ENCODE measurements at regions not wholly inside any gene's neighbourhood (a gene's known extent, or its start where the extent isn't known, plus 50 kb on each side); places are given as distances from the start of the nearest gene placed in this dataset.

DNA sequence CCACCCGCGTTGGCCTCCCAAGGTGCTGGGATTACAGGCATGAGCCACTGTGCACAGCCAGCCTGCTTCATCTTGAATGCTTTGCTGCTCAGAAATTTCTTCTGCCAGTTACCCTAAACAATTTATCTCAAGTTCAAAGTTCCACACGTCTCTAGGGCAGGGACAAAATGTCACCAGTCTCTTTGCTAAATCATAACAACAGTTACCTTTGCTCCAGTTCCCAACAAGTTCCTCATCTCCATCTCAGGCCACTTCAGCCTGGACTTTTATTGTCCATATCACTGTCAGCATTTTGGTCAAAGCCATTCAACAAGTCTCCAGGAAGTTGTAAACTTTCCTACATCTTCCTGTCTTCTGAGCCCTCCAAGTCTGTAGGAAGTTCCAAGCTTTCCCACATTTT, 159.5 kb upstream of the DYRK2 start:
- H3K36me3 ChIP-seq: no peaks in the 10 kb centered on the region
- intact Hi-C loops (cut with DNase I; ENCODE audit: low total_unique reads): no loop called here
- DNase-seq: no peak
- H3K27ac ChIP-seq: no peak overlapping the region
- no peak overlapping the region for H3K4me3 ChIP-seq
- 72 to 90% (median 81%) methylated on average over 3 of the region's 3 CpGs for WGBS, 5 donors
- peaks cover 0 to 1% (median under 1%) of the 10 kb centered on the region in 4 donors for H3K4me1 ChIP-seq
- H3K9me3 ChIP-seq: peaks cover 2 to 61% (median 30%) of the 10 kb centered on the region in 4 donors
- no peak for TF ChIP-seq POLR2AphosphoS5 (IDR thresholded peaks at IDR 0.05)
- no peak for TF ChIP-seq EP300 (IDR thresholded peaks at IDR 0.05)
- no peak for TF ChIP-seq POLR2A (IDR thresholded peaks at IDR 0.05)
- no peaks in the 10 kb centered on the region for H3K27me3 ChIP-seq

DNA sequence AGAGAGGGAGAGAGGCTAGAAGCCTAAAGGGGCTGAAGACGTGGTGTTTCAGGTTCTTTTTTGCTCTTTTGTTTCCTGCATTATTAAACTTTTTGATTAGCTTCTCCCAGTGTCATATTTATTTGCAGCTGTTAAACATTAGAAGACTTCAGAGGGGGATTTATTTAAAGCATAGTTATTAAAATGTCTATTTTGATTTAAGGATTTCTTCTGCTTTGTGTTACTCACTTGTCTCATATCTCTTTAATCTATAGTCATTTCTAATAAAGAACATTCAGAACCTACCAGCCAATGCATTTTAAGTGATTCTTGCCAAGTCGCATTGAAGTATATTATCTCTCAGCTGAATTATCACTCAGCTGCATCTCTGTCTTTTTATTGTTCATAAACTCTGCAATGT, 152.0 kb upstream of the DYRK2 start:
- 74 to 86% (median 80%) methylated on average over 2 of the region's 2 CpGs for WGBS, 5 donors
- Histone ChIP-seq H3K4me3 (no peak overlapping the region), H3K9me3 (peaks cover 0 to 11% (median 4%) of the 10 kb centered on the region in 4 donors), H3K27ac (no peak overlapping the region), H3K4me1 (peaks cover 0 to 6% (median 3%) of the 10 kb centered on the region in 4 donors), H3K36me3 (no peaks in the 10 kb centered on the region), H3K27me3 (no peaks in the 10 kb centered on the region)
- DNase-seq: no peak
- no peak for TF ChIP-seq POLR2AphosphoS5 (IDR thresholded peaks at IDR 0.05)
- TF ChIP-seq POLR2A (IDR thresholded peaks at IDR 0.05): no peak
- TF ChIP-seq, protein P1, sequence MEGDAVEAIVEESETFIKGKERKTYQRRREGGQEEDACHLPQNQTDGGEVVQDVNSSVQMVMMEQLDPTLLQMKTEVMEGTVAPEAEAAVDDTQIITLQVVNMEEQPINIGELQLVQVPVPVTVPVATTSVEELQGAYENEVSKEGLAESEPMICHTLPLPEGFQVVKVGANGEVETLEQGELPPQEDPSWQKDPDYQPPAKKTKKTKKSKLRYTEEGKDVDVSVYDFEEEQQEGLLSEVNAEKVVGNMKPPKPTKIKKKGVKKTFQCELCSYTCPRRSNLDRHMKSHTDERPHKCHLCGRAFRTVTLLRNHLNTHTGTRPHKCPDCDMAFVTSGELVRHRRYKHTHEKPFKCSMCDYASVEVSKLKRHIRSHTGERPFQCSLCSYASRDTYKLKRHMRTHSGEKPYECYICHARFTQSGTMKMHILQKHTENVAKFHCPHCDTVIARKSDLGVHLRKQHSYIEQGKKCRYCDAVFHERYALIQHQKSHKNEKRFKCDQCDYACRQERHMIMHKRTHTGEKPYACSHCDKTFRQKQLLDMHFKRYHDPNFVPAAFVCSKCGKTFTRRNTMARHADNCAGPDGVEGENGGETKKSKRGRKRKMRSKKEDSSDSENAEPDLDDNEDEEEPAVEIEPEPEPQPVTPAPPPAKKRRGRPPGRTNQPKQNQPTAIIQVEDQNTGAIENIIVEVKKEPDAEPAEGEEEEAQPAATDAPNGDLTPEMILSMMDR (IDR thresholded peaks at IDR 0.05): no peak
- TF ChIP-seq EP300 (IDR thresholded peaks at IDR 0.05): no peak
- intact Hi-C loops (cut with DNase I; ENCODE audit: low total_unique reads): no loop called here

DNA sequence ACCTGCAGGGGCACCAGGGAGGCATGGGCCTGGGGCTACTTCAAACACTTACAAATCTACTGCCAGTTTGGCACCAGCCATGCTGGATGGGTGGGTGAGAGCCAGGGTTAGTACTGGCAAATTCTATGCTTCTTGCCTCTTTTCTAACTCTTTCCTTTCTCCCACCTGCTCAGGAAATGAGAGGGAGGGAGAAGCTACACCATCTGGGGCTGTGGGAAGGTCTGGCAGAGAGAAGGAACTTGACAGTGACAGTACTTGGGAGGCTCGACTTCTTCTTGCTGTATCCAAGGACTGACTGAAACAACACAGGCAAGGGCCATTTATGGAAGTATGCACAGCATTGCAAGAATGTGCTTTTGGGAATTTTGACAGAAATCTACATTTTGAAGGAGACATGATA, 149.6 kb upstream of the DYRK2 start:
- intact Hi-C loops (cut with DNase I; ENCODE audit: low total_unique reads): no loop called here
- TF ChIP-seq POLR2AphosphoS5 (IDR thresholded peaks at IDR 0.05) (no peak), POLR2A (IDR thresholded peaks at IDR 0.05) (no peak), EP300 (IDR thresholded peaks at IDR 0.05) (no peak)
- TF ChIP-seq, protein P1 (IDR thresholded peaks at IDR 0.05): no peak

DNA sequence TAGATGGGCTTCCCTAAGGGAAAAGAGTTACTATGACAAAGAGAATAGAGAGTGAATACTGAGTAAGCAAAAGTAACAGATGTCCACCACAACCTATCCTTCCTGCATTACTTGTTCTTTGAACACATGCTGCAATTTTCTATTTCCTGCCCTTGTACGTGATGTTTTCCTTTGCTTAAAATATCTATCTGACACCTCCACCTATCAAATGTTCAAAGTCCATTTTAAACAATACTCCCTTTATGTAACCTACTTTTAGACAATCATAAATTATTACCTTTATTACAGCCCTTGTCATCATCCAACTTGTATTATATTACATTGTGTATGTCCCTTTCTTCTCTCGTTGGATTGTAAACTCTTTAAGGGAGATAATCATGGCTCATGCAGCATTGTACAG, 147.2 kb upstream of the DYRK2 start:
- TF ChIP-seq EP300 (IDR thresholded peaks at IDR 0.05) (no peak), POLR2AphosphoS5 (IDR thresholded peaks at IDR 0.05) (peak in 1 of 3 donors; percentile 11), POLR2A (IDR thresholded peaks at IDR 0.05) (no peak)
- TF ChIP-seq, protein P1 (IDR thresholded peaks at IDR 0.05): no peak
- Histone ChIP-seq H3K27ac (no peak overlapping the region), H3K4me1 (peaks cover 0 to 6% (median 3%) of the 10 kb centered on the region in 4 donors), H3K9me3 (no peaks in the 10 kb centered on the region), H3K4me3 (no peak overlapping the region), H3K27me3 (no peaks in the 10 kb centered on the region), H3K36me3 (no peaks in the 10 kb centered on the region)
- intact Hi-C loops (cut with DNase I; ENCODE audit: low total_unique reads): no loop called here
- peak in 1 of 2 donors; percentile 58 for DNase-seq
- WGBS, 5 donors: 17 to 39% (median 27%) methylated on average over 2 of the region's 2 CpGs

More for the DNA sequence above, 149.6 kb upstream of the DYRK2 start:
- Histone ChIP-seq H3K9me3 (no peaks in the 10 kb centered on the region), H3K4me1 (peaks cover 0 to 6% (median 3%) of the 10 kb centered on the region in 4 donors), H3K27me3 (no peaks in the 10 kb centered on the region), H3K4me3 (no peak overlapping the region), H3K27ac (no peak overlapping the region), H3K36me3 (no peaks in the 10 kb centered on the region)
- no peak for DNase-seq
- WGBS, 5 donors: 56 to 73% (median 65%) methylated on average over 1 of the region's 1 CpG

DNA sequence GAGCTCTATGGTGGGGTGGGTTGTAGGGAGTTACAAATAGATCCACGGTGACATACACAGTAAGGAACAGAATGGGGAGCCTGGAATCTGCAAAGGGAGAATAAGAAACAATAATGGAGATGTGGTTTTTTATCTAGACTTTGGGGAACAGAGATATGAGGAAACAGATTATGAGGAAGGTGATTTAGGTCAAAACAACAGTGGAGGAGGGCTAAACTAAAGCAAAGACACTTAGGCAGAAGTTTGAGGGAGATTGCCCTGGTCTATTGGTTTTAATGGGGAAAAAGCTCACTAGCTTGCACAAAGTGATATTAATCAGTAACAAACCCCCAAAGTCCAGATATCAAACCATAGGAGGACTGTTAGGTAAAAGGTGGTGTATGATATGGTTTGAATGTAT, 144.5 kb upstream of the DYRK2 start:
- no peak for TF ChIP-seq POLR2A (IDR thresholded peaks at IDR 0.05)
- TF ChIP-seq, protein P1 (IDR thresholded peaks at IDR 0.05): no peak
- TF ChIP-seq EP300 (IDR thresholded peaks at IDR 0.05): no peak
- no peak for TF ChIP-seq POLR2AphosphoS5 (IDR thresholded peaks at IDR 0.05)
- intact Hi-C loops (cut with DNase I; ENCODE audit: low total_unique reads): no loop called here
- no peaks in the 10 kb centered on the region for H3K9me3 ChIP-seq
- H3K27me3 ChIP-seq: no peaks in the 10 kb centered on the region
- WGBS, 5 donors: 62 to 83% (median 74%) methylated on average over 1 of the region's 1 CpG
- DNase-seq: no peak
- H3K4me3 ChIP-seq: no peak overlapping the region
- no peaks in the 10 kb centered on the region for H3K36me3 ChIP-seq
- H3K4me1 ChIP-seq: peaks cover 0 to 6% (median 3%) of the 10 kb centered on the region in 4 donors
- H3K27ac ChIP-seq: no peak overlapping the region

Measured in stomach (tissue), 8 donors.